Umbilical cord (tissue), 1 donor: ENCODE measurements at regions not wholly inside any gene's neighbourhood (a gene's known extent, or its start where the extent isn't known, plus 50 kb on each side); places are given as distances from the start of the nearest gene placed in this dataset.
A peak's percentile ranks its signal among the peaks of the same experiment; 100 is the strongest.
"Not testable (repeated sequence)": the region's sequence is repeated elsewhere in the genome, so short reads cannot be mapped to it uniquely, and the experiment has no call there.

Experiments
- DNase-seq: peaks from one replicate; pipeline ENCODE4 v3.0.0-alpha.2; 2015; ENCODE audit warnings: low spot score

DNA sequence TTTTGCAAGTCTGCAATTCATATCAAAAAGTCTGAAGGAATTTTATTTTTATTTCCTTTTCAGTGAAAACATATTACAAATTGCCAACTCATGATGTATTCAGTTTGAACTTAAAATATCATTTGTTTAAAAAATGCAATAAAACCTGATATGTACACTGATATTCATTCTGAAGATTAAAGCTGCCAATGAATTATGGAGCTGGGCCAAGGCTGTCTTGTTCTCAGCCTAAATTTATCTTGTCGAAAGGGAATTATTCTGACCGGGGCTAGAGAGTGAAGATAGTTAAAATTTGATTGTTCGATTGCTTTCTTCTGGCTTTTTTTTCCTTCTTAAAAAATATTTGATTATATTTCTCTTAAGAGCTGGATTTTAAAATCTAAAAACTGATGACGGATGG lies 54.0 kb upstream of the RBFOX1 start:
- DNase-seq, result no peak

DNA sequence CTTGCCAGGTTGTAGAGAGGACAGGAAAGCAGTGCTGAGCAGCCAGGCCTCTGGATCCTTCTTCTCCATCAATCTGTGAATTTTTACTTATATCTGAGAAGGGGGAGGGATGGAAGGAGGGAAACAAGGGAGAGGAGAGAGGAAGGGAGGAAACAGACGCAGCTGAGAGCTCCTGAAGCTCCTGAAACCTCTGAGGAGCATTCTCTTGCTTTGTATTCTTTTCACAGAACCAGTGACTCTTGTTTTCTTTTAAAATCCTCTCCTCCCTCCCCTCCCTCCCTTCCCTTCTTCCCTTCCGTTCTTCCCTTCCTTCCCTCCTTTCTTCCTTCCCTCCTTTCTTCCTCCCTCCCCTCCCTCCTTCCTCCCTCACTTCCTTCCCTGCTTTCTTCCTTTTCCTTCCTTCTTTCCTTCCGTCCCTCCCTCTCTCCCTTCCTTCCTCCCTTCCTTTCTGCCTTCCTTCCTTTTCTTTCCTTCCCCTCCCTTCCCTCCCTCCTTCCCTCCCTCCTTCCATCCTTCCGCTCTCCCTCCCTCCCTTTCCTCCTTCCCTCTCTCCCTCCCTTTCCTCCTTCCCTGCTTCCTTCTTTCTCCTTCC lies 60.0 kb upstream of the RBFOX1 start:
- no peak for DNase-seq

DNA sequence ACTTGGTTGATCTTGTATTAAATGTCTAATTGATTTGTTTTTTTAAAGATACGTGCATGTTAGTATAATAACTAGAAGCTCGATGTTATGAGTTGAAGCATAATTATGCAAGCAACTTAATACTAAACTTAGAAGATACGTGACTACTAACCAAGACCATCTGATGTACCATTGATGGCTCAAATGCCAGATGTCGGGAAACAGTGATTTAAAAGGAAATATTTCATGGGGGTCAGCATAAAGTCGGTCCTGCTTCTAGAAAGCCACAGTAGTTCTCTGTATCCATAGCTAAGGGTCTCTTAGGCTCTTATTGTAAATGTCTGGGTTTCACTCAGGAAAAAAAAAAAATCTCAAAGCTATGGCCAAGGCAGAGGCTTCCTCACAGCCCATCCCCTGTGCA lies 61.2 kb upstream of the RBFOX1 start:
- DNase-seq, result no peak

DNA sequence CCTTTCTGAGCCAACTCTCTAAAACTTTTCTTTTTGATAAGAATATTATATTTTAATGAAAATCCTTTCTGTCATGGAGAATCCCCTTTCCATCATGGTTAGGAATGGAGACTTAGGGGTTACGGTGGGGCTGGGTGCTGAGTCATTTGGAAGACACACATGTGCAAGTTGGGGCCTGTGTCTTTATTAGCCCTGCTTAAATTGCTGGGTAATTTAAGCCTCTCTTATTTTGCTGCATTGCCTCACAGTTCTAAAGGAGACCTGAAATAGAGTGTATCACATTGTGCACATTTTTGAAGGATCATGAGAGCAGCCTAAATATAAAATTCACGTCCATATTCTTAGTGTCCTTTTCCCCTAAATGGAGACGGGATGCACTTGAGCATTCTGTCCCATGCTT lies 61.8 kb upstream of the RBFOX1 start:
- DNase-seq, result peak; percentile 1

DNA sequence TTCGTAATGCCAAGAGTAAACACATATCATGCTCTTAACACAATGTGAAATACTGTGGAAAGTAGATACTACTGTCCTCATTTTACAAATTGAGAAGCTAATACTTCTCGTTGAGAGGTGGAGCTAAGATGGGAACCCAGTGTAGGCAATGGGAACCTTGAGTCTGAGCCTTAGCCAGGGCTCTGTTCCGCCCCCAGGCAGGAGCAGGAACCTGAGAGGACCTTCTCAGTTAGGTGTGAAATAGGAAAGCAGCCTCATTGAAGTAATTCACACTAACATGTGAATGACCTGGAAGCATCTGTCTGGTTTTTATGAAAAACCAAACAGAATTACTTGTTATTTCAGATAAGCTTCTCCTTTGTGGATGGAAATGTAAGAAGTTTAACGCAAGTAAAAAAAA lies 62.6 kb upstream of the RBFOX1 start:
- DNase-seq, result no peak

DNA sequence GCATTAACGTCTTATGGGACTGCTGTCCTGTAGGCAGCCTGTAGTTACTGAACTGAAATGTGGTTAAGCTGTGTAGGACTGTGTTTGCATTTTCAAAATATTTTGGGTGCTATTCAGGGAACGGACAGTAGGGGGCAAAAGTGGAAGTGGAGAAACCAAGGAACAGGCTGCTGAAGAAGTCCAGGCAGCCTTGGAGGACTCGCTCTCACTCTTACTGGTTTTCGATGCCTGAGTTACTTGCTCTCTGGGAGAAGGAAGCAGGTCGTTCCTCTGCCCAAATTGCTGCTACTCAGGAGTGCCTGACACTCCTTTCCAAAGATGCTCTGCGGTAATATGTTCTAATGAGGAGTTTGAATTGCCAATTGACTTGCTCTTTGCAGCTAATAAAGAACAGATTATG lies 64.5 kb upstream of the RBFOX1 start:
- DNase-seq, result peak; percentile 73

DNA sequence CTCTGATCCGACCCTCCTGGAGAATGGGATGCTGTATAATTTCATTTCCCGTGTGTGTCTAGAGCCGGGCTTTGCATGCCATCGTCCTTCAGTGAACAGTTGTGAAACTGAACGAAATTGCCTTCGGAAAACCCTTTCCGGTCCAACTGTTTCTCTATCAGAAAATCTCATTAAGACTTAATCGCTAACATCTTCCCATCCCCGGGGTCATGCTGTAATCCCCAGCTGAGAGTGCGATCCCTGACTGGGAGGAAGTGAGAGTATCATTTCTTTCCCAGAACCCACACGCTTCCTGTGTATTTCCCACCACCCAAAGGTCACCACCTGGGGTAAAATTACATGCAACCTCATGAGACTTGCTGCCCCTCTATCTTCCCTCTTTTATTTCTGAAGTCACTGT lies 75.6 kb upstream of the RBFOX1 start:
- no peak for DNase-seq

DNA sequence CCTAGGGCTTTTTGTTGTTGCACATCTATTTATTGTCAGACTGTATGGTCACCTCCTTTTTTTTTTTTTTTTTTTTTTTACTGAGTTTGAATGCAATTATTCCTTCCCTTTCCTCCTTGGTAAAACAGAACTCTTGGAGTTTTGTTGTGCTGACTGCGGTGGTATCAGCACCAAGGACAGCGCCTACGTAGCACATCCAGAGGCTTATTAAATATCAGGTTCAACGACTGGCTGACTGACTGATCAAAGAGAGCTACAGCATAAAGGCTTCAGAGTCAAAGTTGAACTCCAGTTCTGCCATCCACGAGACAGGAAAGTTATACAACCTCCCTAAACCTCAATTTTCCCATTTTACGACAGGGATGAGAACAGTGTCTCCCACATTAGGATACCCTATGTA lies 86.1 kb upstream of the RBFOX1 start:
- DNase-seq, result peak; percentile 17

DNA sequence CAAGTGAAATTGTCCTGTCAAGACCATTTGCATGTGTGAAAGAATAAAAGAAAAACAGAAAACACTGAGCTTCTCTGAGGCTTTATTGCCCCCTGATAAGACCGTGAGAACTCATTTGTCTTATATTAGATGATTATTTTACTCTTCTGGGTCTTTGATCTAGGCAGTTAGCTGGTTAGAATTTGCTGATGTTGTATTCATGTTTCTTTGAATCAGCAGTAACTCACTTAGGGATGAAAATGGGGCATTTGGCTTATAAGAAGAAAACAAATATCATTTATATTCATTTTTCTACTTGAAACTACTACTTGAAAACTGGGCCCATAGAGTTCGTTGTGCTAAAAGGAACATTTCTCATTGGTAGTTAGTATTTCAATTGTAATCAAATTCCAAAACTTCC lies 93.1 kb upstream of the RBFOX1 start:
- DNase-seq, result no peak

DNA sequence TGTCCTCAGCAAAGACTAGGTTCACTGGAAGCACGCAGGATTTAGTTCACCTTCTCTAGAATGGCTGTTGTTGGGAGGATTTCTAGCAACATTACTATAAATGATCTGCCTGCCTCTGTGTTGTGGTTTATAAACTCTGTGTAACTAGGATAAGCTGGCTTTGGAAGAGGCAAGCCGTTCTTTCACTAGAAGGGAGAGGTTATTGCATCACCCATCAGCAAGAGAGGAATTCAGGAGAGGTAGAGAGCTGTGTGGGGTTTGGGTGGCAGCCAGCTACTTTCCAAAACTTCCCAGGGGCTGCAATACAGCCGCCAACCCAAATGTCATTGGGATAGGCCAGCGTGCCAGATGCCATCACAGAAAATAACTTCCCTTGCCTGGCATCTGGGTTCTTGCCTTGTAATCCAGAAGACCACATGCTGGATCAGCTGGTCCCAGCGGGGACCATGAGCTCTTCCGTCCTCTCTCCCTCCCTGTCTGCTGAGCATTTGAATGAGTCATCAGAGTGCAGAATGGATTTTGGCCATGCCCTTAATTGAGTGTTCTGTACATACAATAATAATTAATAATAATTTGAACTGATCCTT lies 95.7 kb upstream of the RBFOX1 start:
- peak; percentile 47 for DNase-seq

DNA sequence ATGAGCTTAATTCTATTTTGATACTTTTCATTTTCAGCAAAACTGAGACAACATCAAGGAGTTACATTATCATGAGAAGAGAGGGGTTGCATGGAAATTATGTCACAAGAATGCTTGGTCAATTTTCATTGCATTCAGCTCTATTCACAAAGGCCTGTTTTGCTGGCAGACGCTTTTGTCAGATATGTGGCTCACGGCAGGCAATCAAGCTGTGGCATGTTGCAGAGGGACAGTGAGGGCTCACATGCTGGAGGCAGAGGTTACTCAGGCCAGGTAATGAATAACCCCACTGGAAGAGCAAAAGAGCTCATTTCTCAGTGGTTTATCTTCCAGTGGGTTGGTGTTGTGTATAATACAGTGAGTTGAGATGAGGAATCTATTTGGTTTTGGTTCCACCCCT lies 98.7 kb upstream of the RBFOX1 start:
- DNase-seq, result no peak

DNA sequence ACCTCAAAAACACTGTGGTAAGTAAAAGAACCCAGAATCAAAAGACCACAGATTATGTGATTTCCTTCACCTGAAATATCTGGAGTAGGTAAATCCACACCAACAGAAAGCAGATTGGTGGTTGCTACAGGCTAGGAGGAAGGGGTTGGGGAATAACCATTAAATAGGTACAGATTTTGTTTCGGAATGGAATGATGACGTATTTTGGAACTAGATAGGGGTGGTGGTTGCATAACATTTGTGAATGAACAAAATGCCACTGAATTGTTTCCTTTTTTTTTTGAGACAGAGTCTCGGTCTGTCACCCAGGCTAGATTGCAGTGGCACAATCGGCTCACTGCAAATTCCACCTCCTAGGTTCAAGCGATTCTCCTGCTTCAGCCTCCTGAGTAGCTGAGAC lies 100.9 kb upstream of the RBFOX1 start:
- no peak for DNase-seq

DNA sequence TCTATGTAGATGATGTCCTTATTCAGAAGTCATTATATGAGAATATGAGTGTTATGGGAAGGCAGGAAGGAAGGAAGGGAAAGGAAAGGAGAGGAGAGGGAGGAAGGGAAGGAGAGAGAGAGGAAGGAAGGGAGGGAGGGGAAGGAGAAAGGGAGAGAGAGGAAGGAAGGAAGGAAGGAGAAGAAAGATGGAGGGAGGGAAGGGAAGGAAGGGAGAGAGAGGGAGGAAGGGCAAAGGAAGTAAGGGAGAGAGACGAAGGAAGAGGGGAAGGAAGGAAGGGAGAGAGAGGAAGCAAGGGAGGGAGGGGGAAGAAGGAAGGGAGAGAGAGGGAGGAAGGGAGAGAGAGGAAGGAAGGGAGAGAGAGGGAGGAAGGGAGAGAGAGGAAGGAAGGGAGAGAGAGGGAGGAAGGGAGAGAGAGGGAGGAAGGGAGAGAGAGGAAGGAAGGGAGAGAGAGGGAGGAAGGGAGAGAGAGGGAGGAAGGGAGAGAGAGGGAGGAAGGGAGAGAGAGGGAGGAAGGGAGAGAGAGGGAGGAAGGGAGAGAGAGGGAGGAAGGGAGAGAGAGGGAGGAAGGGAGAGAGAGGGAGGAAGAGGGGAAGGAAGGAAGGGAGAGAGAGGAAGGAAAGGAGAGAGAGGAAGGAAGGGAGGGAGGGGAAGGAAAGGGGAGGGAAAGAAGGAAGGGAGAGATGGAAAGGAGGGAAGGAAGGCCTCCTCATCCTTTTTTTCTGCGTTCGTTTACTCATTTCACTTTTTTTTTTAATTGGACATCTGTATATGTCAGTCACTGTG lies 103.0 kb upstream of the RBFOX1 start:
- DNase-seq, result not testable (repeated sequence)

DNA sequence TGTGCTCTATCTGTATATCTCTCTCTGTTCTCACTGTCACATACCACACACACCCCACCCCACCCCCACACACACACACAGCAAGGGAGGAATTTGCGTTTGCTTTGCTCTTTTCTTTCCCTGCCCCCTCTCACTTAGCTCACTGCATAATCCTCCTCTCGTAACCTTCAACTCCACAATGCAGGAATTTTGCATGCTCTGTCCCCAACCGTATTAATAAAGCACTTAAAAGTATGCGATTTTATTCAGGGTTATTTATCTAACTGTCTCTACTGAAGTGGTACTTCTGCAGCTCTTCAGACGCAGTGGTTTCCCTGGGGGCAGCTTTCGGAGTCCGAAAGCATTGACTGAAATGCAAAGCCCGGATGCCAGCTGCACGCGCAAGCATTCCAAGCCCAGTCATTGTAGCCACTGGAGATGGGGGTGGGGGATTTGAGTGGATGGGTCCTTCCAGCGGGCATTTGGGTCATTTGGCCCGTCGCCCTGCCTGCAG lies 105.4 kb upstream of the RBFOX1 start:
- DNase-seq, result peak; percentile 11

DNA sequence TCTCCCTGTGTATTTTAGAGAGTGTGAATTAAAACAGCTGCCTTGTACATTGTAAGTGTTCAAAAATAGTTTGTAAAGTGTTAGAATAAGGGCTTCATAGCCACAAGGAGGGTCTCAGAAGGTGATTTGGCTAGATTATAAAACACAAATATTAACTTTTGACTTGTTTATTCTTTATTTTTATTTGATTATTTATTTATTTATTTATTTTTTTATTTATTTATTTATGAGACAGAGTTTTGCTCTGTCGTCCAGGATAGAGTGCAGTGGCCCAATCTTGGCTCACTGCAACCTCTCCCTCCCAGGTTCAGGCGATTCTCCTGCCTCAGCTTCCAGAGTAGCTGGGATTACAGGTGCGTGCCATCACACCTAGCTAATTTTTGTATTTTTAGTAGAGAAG lies 111.5 kb upstream of the RBFOX1 start:
- no peak for DNase-seq

DNA sequence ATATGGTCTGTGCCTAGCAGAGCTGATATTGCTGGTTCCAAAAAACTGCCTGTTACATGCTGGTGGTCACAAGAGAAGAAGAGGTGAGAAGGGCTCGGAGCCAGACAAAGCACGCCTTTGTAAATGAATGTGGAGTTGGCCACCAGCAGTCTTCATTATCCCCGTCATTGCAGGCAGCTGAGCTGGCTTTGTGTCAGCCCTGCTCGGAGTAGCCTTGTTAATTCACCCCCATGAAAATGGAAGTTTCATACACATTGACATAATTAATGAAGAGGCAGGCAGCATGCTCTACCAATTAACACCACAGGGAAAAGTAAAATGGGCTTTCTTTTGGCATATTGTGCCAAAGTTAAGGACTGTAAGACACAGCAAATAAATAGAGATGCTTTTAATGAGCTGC lies 113.7 kb upstream of the RBFOX1 start:
- DNase-seq, result no peak

DNA sequence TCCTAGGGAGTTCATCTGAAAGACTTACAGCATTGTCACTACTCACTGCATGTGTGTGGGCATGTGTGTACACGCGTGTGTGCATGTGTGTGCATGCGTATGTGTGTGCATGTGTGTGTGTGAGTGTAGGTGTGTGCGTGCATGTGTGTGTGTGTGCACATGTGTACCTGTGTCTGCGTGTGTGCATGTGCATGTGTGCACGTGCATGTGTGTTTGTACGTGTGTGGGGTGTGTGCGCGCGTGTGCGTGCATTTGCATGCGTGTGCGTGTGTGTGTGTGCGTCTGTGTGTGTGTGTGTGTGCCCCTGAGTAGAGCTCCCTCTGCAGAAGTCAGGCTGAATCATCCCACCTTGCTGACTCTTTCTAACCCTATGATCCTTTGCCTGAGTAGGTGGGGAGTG lies 114.8 kb upstream of the RBFOX1 start:
- DNase-seq, result no peak

DNA sequence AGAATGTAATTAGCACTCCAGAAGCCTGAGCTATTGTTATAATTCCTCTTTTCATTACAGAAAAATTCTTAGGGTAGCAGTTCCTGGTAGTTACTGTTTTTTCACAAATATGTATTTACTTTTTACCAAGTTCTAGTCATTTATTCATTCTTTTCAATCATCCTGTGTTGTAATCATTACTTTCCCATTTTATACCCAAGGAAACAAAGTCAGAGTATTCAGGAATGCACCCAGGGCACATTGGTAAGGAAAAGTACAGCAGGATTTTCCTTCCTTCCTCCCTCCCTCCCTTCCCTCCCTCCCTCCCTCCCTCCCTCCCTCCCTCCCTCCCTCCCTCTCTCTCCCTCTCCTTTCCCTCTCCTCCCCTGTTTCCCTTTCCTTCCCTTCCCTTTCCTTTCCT lies 115.9 kb upstream of the RBFOX1 start:
- DNase-seq, result no peak

DNA sequence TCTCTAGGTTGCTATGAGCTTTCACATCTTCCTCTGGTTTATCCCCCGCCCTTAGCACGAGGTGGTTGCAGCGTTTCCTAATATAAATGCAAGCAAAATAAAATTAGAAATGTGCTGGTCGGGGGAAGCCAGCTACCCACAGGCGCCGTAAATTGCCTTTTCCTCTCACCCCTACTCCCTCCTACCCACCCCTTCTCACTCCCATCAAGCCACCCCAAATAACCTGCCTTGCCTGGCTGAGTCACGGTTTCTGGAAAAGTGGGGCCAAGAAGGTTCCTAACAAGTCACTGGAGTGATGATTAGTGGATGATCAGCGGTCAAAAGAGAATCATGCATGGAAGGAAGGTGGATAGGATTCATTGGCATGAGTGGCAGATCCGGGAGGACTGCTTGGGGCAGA lies 120.9 kb upstream of the RBFOX1 start:
- no peak for DNase-seq

DNA sequence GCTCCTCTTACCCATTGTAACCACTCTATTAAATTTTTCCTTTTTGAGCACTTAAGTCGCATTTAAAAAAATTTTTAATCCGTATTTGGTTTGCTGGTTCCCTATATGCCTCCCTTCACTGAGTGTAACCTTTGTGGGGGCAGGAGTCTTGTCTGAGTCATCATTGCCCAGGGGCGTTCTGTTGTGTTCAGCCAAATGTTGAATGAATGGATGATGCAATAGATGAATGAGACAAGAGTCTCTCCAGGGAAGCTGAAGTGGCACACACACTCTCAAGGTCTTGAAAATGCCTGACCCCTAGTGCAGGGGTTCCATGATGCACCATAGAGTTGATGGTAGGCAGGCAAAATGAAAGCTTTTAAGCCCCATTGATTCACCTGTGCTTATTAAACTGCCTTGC lies 123.0 kb upstream of the RBFOX1 start:
- no peak for DNase-seq

DNA sequence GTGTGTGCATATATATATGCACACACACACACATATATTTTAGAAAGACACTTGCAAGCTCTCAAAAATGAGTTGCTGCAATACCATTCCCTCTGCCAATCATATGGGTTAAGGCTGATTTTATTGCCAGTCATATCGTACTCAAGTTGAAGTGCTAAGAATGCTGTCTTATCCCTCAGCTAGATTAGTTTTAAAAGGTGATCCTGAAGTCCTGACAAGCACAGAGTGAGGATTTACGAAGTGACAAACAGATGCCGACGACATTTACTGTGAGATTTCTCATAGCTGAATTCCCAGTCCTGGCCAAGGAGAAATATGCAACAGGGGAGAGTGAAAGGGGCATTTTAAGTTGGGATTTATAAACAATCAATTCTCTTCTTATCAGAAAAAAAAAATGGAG lies 126.2 kb upstream of the RBFOX1 start:
- DNase-seq, result no peak

DNA sequence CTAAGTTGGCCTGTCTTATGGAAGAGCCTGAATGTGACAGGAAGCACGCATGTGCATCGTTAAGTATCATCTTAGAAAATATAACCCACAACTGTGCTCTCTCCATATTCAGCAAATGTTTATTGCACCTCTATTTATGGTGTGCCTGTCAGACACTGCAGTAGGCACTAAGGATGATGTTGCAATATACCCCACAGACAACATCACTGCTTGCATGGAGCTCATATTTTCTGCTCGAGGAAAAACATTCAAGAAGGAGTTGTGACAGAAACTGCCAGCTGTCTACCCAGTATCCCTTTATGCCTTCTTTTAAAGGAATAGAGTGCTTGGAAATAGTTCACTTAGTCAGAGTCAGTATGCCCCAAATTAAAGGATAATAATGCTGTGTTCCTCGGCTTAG lies 132.3 kb upstream of the RBFOX1 start:
- no peak for DNase-seq

DNA sequence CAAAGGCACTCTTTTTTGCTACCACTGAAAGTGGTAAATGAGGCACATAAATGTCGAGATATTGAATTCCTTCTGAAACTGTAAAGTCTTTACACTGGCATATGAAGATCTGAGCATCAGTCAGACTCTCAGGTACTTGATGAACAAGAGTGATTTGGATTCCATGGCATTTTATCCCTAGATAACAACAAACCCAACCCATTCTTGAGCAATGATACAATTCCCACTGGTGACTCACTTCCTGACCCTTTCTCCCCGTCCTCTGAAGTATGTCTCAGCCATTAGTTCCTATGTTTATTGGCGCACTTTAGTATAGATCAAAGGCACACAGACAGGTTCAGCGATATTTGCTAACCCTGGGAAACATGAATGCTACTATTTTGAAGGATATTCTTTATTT lies 147.0 kb upstream of the RBFOX1 start:
- no peak for DNase-seq
